Ecto neural progenitor cell (in vitro differentiated cells): ENCODE measurements at regions not wholly inside any gene's neighbourhood (a gene's known extent, or its start where the extent isn't known, plus 50 kb on each side); places are given as distances from the start of the nearest gene placed in this dataset.

ENCODE experiments used
- DNase-seq: peaks from one replicate; pipeline ENCODE4 v3.0.0-alpha.2; 2018; ENCODE audit warnings: low spot score

- no peak for DNase-seq
These were observed 118.6 kb upstream of the MYL2 start for GRCh38 chr12:111038941-111039340.

GRCh38 chr12:111038077-111038476, 117.7 kb upstream of the MYL2 start:
- DNase-seq, result no peak

GRCh38 chr12:111037047-111037446, 116.7 kb upstream of the MYL2 start:
- DNase-seq, result no peak

- no peak for DNase-seq
These were observed 115.4 kb upstream of the MYL2 start for GRCh38 chr12:111035578-111036301.

GRCh38 chr12:111034886-111035577, 114.7 kb upstream of the MYL2 start:
- DNase-seq, result peak; percentile 79

GRCh38 chr12:111034083-111034885, 113.9 kb upstream of the MYL2 start, which contains the start of gene CUX2:
TSS of gene CUX2 (plus strand) at chr12:111034165.
- DNase-seq, result peak; percentile 84

- DNase-seq, result peak; percentile 81
These were observed 113.1 kb upstream of the MYL2 start for GRCh38 chr12:111033281-111034082.

- DNase-seq, result no peak
These were observed 112.2 kb upstream of the MYL2 start for GRCh38 chr12:111032591-111032919.

- DNase-seq, result no peak
These were observed 111.7 kb upstream of the MYL2 start for GRCh38 chr12:111031916-111032590.

GRCh38 chr12:111030800-111031199, 110.4 kb upstream of the MYL2 start:
- no peak for DNase-seq

GRCh38 chr12:111029732-111030131, 109.4 kb upstream of the MYL2 start:
- no peak for DNase-seq

GRCh38 chr12:111029305-111029704, 108.9 kb upstream of the MYL2 start:
- no peak for DNase-seq

GRCh38 chr12:111028830-111029229, 108.5 kb upstream of the MYL2 start:
- no peak for DNase-seq

- DNase-seq, result no peak
These were observed 107.1 kb upstream of the MYL2 start for GRCh38 chr12:111027431-111027830.

GRCh38 chr12:111025792-111026430, 105.5 kb upstream of the MYL2 start:
- DNase-seq, result no peak

- no peak for DNase-seq
These were observed 104.9 kb upstream of the MYL2 start for GRCh38 chr12:111025301-111025700.

- DNase-seq, result peak; percentile 87
These were observed 103.9 kb upstream of the MYL2 start for GRCh38 chr12:111024205-111024801.

GRCh38 chr12:111022386-111022785, 102.0 kb upstream of the MYL2 start:
- no peak for DNase-seq

GRCh38 chr12:111014547-111014946, 94.2 kb upstream of the MYL2 start:
- no peak for DNase-seq

GRCh38 chr12:111012918-111013317, 92.5 kb upstream of the MYL2 start:
- DNase-seq, result no peak
